SK-N-SH treated with all-trans-retinoic acid at 6 μM for 48 hours (cell line): ENCODE measurements at regions not wholly inside any gene's neighbourhood (a gene's known extent, or its start where the extent isn't known, plus 50 kb on each side); places are given as distances from the start of the nearest gene placed in this dataset.

Experiments used
- ARNTL ChIP-seq: fragments of 450-650 bp; formaldehyde crosslinking; IDR thresholded peaks from 2 replicates; pipeline ENCODE4 v1.5.0; 2020; ENCODE audit warnings: low read depth, mild to moderate bottlenecking, moderate library complexity, borderline replicate concordance
- BACH2 ChIP-seq: fragments of 250-450 bp; sonication (Bioruptor Pico); IDR thresholded peaks from 2 replicates; pipeline ENCODE4 v1.9.0; 2021; ENCODE audit warnings: mild to moderate bottlenecking, borderline replicate concordance
- RARB ChIP-seq: fragments of 250-450 bp; sonication (Bioruptor Pico); IDR thresholded peaks from 2 replicates; pipeline ENCODE4 v1.8.0; 2021; ENCODE audit warnings: mild to moderate bottlenecking, moderate library complexity
- SNAI2 ChIP-seq: fragments of 250-450 bp; sonication (Bioruptor Pico); IDR thresholded peaks from 2 replicates; pipeline ENCODE4 v1.5.0; 2020; ENCODE audit warnings: mild to moderate bottlenecking, moderate library complexity
- ZFP3 ChIP-seq: fragments of 250-450 bp; sonication (Bioruptor Pico); IDR thresholded peaks from 2 replicates; pipeline ENCODE4 v1.5.0; 2020; ENCODE audit warnings: mild to moderate bottlenecking, moderate library complexity
- ZFP30 ChIP-seq: fragments of 450-650 bp; formaldehyde crosslinking; IDR thresholded peaks from 2 replicates; pipeline ENCODE4 v1.5.0; 2022; ENCODE audit warnings: mild to moderate bottlenecking, moderate library complexity
- ZNF70 ChIP-seq: fragments of 450-650 bp; formaldehyde crosslinking; IDR thresholded peaks from 2 replicates; pipeline ENCODE4 v1.5.0; 2020; ENCODE audit warnings: mild to moderate bottlenecking, moderate library complexity
- TF ChIP-seq, protein P1 (sequence below): fragments of 250-450 bp; sonication (Bioruptor Pico); IDR thresholded peaks from 2 replicates; pipeline ENCODE4 v1.8.0; 2020; ENCODE audit warnings: mild to moderate bottlenecking, moderate library complexity, borderline replicate concordance

DNA sequence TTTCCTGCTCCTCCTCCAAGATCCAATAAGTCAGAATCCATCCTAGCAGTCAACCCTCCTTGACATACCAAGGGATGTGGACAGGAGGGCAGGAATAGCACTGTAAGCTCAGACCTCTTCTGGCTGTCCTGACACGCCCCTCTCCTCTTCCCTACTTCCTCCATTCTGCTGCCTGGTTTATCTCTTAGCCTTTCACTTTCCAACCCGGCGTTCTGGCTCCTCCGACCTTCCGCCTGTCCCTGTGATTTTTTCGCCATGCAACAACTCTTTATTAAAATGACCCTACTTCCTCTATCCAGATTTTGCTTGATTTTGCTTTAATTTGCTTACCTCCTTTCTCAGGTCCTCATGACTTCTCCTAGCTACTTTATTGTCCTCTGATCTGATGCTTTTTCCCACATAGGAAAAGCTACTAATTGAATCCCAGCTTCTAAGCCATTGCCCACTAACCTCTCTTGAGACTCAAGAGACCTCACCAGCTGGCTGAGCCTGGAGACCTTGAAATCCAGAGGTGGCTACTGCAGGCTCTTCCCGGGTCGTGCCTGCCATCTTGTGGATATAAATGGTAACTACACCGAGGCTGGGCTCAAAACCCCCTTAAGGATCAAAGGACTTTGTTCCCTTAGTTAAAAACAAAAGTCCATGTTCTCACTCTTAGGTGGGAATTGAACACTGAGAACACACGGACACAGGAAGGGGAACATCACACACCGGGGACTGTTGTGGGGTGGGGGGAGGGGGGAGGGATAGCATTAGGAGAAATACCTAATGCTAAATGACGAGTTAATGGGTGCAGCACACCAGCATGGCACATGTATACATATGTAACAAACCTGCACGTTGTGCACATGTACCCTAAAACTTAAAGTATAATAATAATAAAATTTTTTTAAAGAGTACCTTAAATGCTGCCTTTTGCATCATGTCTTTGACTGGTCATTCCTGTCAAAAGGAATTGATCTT lies 139.4 kb downstream of the AKAIN1 start:
- TF ChIP-seq ZNF70 (CRISPR knock-in tag) (no peak), ZFP3 (CRISPR knock-in tag) (no peak), BACH2 (CRISPR knock-in tag) (no peak), RARB (CRISPR knock-in tag) (no peak), ZFP30 (no peak), ARNTL (no peak), SNAI2 (CRISPR knock-in tag) (no peak)
- TF ChIP-seq, protein P1, sequence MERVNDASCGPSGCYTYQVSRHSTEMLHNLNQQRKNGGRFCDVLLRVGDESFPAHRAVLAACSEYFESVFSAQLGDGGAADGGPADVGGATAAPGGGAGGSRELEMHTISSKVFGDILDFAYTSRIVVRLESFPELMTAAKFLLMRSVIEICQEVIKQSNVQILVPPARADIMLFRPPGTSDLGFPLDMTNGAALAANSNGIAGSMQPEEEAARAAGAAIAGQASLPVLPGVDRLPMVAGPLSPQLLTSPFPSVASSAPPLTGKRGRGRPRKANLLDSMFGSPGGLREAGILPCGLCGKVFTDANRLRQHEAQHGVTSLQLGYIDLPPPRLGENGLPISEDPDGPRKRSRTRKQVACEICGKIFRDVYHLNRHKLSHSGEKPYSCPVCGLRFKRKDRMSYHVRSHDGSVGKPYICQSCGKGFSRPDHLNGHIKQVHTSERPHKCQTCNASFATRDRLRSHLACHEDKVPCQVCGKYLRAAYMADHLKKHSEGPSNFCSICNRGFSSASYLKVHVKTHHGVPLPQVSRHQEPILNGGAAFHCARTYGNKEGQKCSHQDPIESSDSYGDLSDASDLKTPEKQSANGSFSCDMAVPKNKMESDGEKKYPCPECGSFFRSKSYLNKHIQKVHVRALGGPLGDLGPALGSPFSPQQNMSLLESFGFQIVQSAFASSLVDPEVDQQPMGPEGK, result no peak
